LNCAP (cell line): ENCODE measurements at regions not wholly inside any gene's neighbourhood (a gene's known extent, or its start where the extent isn't known, plus 50 kb on each side); places are given as distances from the start of the nearest gene placed in this dataset.

Source experiments
- TF ChIP-seq, protein P1 (sequence below): fragments of 450-650 bp; IDR thresholded peaks from 2 replicates; pipeline ENCODE4 v1.5.1; 2017; ENCODE audit warnings: mild to moderate bottlenecking

DNA sequence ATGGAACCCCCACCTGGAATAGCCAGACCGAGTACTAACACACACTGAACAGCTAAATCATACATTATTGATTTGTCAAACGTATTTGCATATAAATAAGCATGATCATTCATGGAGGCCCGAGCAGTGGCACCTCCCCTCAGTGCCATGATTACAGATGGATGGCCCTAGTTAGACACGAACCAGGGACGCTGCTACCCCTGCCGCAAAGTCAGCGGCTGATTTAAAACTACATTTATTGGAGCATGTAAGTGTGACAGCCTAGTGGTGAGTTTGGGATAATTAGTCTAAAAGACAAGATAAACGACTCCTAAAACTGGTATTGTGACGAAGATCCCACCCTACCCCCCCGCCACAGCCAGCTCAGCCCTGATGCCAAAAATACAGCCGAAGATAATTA lies 159.1 kb upstream of the MAFB start:
- TF ChIP-seq, protein P1, sequence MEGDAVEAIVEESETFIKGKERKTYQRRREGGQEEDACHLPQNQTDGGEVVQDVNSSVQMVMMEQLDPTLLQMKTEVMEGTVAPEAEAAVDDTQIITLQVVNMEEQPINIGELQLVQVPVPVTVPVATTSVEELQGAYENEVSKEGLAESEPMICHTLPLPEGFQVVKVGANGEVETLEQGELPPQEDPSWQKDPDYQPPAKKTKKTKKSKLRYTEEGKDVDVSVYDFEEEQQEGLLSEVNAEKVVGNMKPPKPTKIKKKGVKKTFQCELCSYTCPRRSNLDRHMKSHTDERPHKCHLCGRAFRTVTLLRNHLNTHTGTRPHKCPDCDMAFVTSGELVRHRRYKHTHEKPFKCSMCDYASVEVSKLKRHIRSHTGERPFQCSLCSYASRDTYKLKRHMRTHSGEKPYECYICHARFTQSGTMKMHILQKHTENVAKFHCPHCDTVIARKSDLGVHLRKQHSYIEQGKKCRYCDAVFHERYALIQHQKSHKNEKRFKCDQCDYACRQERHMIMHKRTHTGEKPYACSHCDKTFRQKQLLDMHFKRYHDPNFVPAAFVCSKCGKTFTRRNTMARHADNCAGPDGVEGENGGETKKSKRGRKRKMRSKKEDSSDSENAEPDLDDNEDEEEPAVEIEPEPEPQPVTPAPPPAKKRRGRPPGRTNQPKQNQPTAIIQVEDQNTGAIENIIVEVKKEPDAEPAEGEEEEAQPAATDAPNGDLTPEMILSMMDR, result no peak

GRCh38 chr20:40848526-40848925 lies 159.5 kb upstream of the MAFB start:
- TF ChIP-seq, protein P1, result no peak

GRCh38 chr20:40849456-40849855 lies 160.4 kb upstream of the MAFB start:
- TF ChIP-seq, protein P1, result no peak

DNA sequence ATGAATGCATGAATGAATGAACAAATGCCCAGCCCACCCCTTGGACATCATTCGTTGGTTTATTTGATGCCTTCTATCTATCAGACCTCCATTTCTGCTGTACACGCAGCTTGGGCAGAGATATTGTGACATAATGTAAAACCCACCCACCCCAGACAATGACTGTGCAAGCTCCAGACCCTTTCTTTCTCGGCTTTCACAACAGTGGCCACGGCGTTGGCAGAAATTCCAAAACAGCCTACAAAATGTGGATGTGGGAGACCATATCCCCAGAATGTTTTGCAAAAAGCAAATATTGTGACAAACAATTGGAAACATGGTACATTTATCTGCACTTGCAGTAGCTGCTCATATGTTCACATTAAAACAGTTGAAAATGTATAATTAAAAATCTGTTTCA lies 162.0 kb upstream of the MAFB start:
- TF ChIP-seq, protein P1, result no peak

GRCh38 chr20:40855269-40855668 lies 166.2 kb upstream of the MAFB start:
- TF ChIP-seq, protein P1, result no peak

DNA sequence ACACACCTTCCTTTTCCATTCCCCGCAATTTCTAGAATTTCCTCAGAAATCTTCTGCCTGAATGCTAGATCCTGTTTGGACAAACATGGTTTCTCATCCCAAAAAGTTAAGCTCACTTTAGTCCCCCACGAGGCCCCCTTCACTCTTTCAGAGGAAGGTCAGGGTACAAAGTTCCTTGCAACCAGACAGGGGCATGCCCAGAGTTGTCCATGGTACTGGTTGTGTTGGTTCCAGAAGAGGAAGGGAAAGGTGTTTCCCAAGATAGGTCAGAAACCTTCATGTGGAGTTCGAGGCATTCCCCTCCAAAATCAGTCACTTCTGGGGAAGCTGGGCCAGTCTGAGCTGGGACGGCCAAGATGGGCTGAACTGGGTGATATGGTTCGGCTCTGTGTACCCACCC lies 167.6 kb upstream of the MAFB start:
- TF ChIP-seq, protein P1, result no peak

- TF ChIP-seq, protein P1, result no peak
Observed at GRCh38 chr20:40860487-40860902, 168.1 kb upstream of the TOP1 start.

- TF ChIP-seq, protein P1, result no peak
Observed at GRCh38 chr20:40861427-40862008, 167.1 kb upstream of the TOP1 start.
